Peyer's patch (tissue), 4 donors: ENCODE measurements at regions not wholly inside any gene's neighbourhood (a gene's known extent, or its start where the extent isn't known, plus 50 kb on each side); places are given as distances from the start of the nearest gene placed in this dataset.

Source experiments
- DNase-seq, 3 donors: peaks; one replicate each; pipeline ENCODE4 v3.0.0-alpha.2; 2017 to 2019
- H3K27ac ChIP-seq, 4 donors: fragments of 200-600 bp; sonication (generic); one replicate each; pipeline ENCODE4 v1.5.1; 2016 to 2019
- H3K27me3 ChIP-seq, 2 donors: fragments of 200-600 bp; sonication (generic); one replicate each; pipeline ENCODE4 v1.5.1; 2019
- H3K36me3 ChIP-seq, 3 donors: fragments of 200-600 bp; sonication (generic); one replicate each; pipeline ENCODE4 v1.5.1; 2016 to 2019
- H3K4me1 ChIP-seq, 4 donors: fragments of 200-600 bp; sonication (generic); one replicate each; pipeline ENCODE4 v1.5.1; 2016 to 2019
- H3K4me3 ChIP-seq, 4 donors: fragments of 200-600 bp; sonication (generic); 1 replicate in 3 of 4; 2 replicates in 1 of 4; pipeline ENCODE4 v1.5.1; 2016 to 2019; ENCODE audit warnings: mild to moderate bottlenecking in 1 of 4
- H3K9me3 ChIP-seq, 4 donors: fragments of 200-600 bp; sonication (generic); one replicate each; pipeline ENCODE4 v1.5.1; 2016 to 2019; ENCODE audit warnings: mild to moderate bottlenecking in 1 of 4
- CTCF ChIP-seq, 6 experiments: fragments of 450-650 bp in 4 of 6; fragments of 200-600 bp in 2 of 6; sonication (generic) in 1 of 6; IDR thresholded peaks; one replicate each; pipeline ENCODE4 v1.5.1; 2017 to 2019; ENCODE audit warnings: antibody characterized with exemption in 6 of 6, mild to moderate bottlenecking in 3 of 6, moderate library complexity in 1 of 6
- POLR2A ChIP-seq, 2 donors: fragments of 450-650 bp; IDR thresholded peaks; one replicate each; pipeline ENCODE4 v1.5.1; 2017; ENCODE audit warnings: antibody characterized with exemption in 2 of 2, mild to moderate bottlenecking in 2 of 2, moderate library complexity in 2 of 2

GRCh38 chr1:219757890-219758289 is 145.0 kb upstream of the ZC3H11B start:
- Histone ChIP-seq H3K36me3 (no peaks in the 10 kb centered on the region), H3K4me1 (no peaks in the 10 kb centered on the region), H3K27ac (no peak overlapping the region), H3K9me3 (no peaks in the 10 kb centered on the region), H3K27me3 (no peaks in the 10 kb centered on the region), H3K4me3 (no peak overlapping the region)
- TF ChIP-seq CTCF (IDR thresholded peaks at IDR 0.05) (no peak), POLR2A (IDR thresholded peaks at IDR 0.05) (no peak)
- no peak for DNase-seq

- H3K27ac ChIP-seq = no peak overlapping the region
Measured at GRCh38 chr1:219755234-219755633, 142.3 kb upstream of the ZC3H11B start.

GRCh38 chr1:219754767-219755166 is 141.9 kb upstream of the ZC3H11B start:
- H3K9me3 ChIP-seq = no peaks in the 10 kb centered on the region
- H3K4me1 ChIP-seq = no peaks in the 10 kb centered on the region
- H3K36me3 ChIP-seq = no peaks in the 10 kb centered on the region
- no peak overlapping the region for H3K27ac ChIP-seq
- no peak for DNase-seq
- no peak for TF ChIP-seq POLR2A (IDR thresholded peaks at IDR 0.05)
- TF ChIP-seq CTCF (IDR thresholded peaks at IDR 0.05) = no peak
- H3K4me3 ChIP-seq = no peak overlapping the region
- H3K27me3 ChIP-seq = no peaks in the 10 kb centered on the region

More at GRCh38 chr1:219755234-219755633, 142.3 kb upstream of the ZC3H11B start:
- H3K27me3 ChIP-seq = no peaks in the 10 kb centered on the region
- H3K4me3 ChIP-seq = no peak overlapping the region
- no peaks in the 10 kb centered on the region for H3K36me3 ChIP-seq
- TF ChIP-seq CTCF (IDR thresholded peaks at IDR 0.05) (no peak), POLR2A (IDR thresholded peaks at IDR 0.05) (no peak)
- H3K4me1 ChIP-seq = no peaks in the 10 kb centered on the region
- no peaks in the 10 kb centered on the region for H3K9me3 ChIP-seq
- no peak for DNase-seq

- H3K27me3 ChIP-seq = no peaks in the 10 kb centered on the region
- no peaks in the 10 kb centered on the region for H3K36me3 ChIP-seq
- no peak for DNase-seq
- no peaks in the 10 kb centered on the region for H3K9me3 ChIP-seq
- no peaks in the 10 kb centered on the region for H3K4me1 ChIP-seq
- TF ChIP-seq CTCF (IDR thresholded peaks at IDR 0.05) (no peak), POLR2A (IDR thresholded peaks at IDR 0.05) (no peak)
- no peak overlapping the region for H3K4me3 ChIP-seq
- no peak overlapping the region for H3K27ac ChIP-seq
Measured at GRCh38 chr1:219753914-219754313, 141.0 kb upstream of the ZC3H11B start.

- no peaks in the 10 kb centered on the region for H3K36me3 ChIP-seq
- TF ChIP-seq POLR2A (IDR thresholded peaks at IDR 0.05) = no peak
- TF ChIP-seq CTCF (IDR thresholded peaks at IDR 0.05) = no peak
- H3K27me3 ChIP-seq = no peaks in the 10 kb centered on the region
- H3K4me1 ChIP-seq = no peaks in the 10 kb centered on the region
- H3K9me3 ChIP-seq = no peaks in the 10 kb centered on the region
- no peak for DNase-seq
- no peak overlapping the region for H3K27ac ChIP-seq
- H3K4me3 ChIP-seq = no peak overlapping the region
Measured at GRCh38 chr1:219752645-219753044, 139.7 kb upstream of the ZC3H11B start.

- TF ChIP-seq POLR2A (IDR thresholded peaks at IDR 0.05) = no peak
- no peak for TF ChIP-seq CTCF (IDR thresholded peaks at IDR 0.05)
- H3K36me3 ChIP-seq = no peaks in the 10 kb centered on the region
- no peak overlapping the region for H3K27ac ChIP-seq
- H3K27me3 ChIP-seq = no peaks in the 10 kb centered on the region
- H3K4me3 ChIP-seq = no peak overlapping the region
- DNase-seq = no peak
- H3K4me1 ChIP-seq = no peaks in the 10 kb centered on the region
- H3K9me3 ChIP-seq = no peaks in the 10 kb centered on the region
Measured at GRCh38 chr1:219751870-219752507, 139.1 kb upstream of the ZC3H11B start.
